Panc1 (cell line): ENCODE measurements at regions not wholly inside any gene's neighbourhood (a gene's known extent, or its start where the extent isn't known, plus 50 kb on each side); places are given as distances from the start of the nearest gene placed in this dataset.

Source experiments
- ATAC-seq: fragments of 200-7000 bp; cut with Tn5 transposase; 2 replicates; pipeline ENCODE4 v1.9.1; 2020; ENCODE audit warnings: mild to moderate bottlenecking, moderate library complexity
- BruUV-seq: library from RNA; stranded (reverse); fragments of 400-500 nt; replicated peaks from 2 replicates; lab custom pipeline; 2021; lab: Mats Ljungman, UMichigan
- CTCF ChIA-PET: fragments of 300-600 bp; sonication (Branson Sonifier 250); formaldehyde crosslinking; loops from one replicate; lab custom pipeline; 2022; ENCODE audit warnings: antibody characterized with exemption; lab: Charles Lee
- POLR2A ChIA-PET: fragments of 300-600 bp; sonication (Branson Sonifier 250); formaldehyde crosslinking; loops from one replicate; lab custom pipeline; 2022; ENCODE audit warnings: antibody characterized with exemption; lab: Charles Lee
- DNase-seq: peaks from one replicate; pipeline ENCODE4 v3.0.0-alpha.2; 2010; ENCODE audit warnings: low read depth, low spot score
- H3K27ac ChIP-seq: 2 replicates; pipeline ENCODE4 v1.5.1; 2011; ENCODE audit warnings: mild to moderate bottlenecking, low read length, inconsistent platforms
- H3K27me3 ChIP-seq: fragments of 200-500 bp; sonication (Bioruptor generic); 2 replicates; pipeline ENCODE4 v1.6.0; 2014; ENCODE audit warnings: low read length, inconsistent platforms; ENCODE audit not compliant: control insufficient read depth, insufficient read depth
- H3K36me3 ChIP-seq: fragments of 200-500 bp; sonication (Bioruptor generic); 2 replicates; pipeline ENCODE4 v1.5.1; 2014; ENCODE audit warnings: inconsistent platforms, mild to moderate bottlenecking, low read length, moderate library complexity; ENCODE audit not compliant: control insufficient read depth, insufficient read depth
- H3K4me1 ChIP-seq: 2 replicates; pipeline ENCODE4 v1.5.1; 2011; ENCODE audit warnings: inconsistent platforms, mild to moderate bottlenecking, low read length, moderate library complexity; ENCODE audit not compliant: control insufficient read depth, insufficient read depth
- H3K4me3 ChIP-seq, 2 experiments: 2 replicates each; pipeline ENCODE4 v1.5.1; 2011 to 2012; ENCODE audit warnings: low read depth in 2 of 2, low read length in 2 of 2, mild to moderate bottlenecking in 2 of 2, inconsistent platforms in 1 of 2, moderate library complexity in 1 of 2
- H3K9me3 ChIP-seq: fragments of 200-500 bp; sonication (Bioruptor generic); 2 replicates; pipeline ENCODE4 v1.5.1; 2014; ENCODE audit warnings: low read depth, mild to moderate bottlenecking, inconsistent platforms, low read length, moderate library complexity; ENCODE audit not compliant: control insufficient read depth, insufficient read depth
- POLR2AphosphoS5 ChIP-seq: IDR thresholded peaks from 2 replicates; pipeline ENCODE4 v1.6.1; 2012; ENCODE audit warnings: mild to moderate bottlenecking, low read depth, low read length, moderate library complexity
- REST ChIP-seq, 2 experiments: IDR thresholded peaks; 2 replicates each; pipeline ENCODE4 v1.6.1; 2011 to 2012; ENCODE audit warnings: low read depth in 2 of 2, control low read depth in 1 of 2, low read length in 1 of 2, mild to moderate bottlenecking in 1 of 2, moderate library complexity in 1 of 2; ENCODE audit not compliant: insufficient read depth in 1 of 2
- SIN3A ChIP-seq: IDR thresholded peaks from 2 replicates; pipeline ENCODE4 v1.6.1; 2012; ENCODE audit warnings: low read depth, mild to moderate bottlenecking, low read length, moderate library complexity, borderline replicate concordance; ENCODE audit not compliant: insufficient read depth
- TCF7L2 ChIP-seq: IDR thresholded peaks from 2 replicates; pipeline ENCODE4 v1.6.1; 2011; ENCODE audit warnings: mild to moderate bottlenecking, low read depth, low read length, inconsistent platforms
- in situ Hi-C: cut with HindIII; loops from 2 replicates; pipeline ENCODE4 v1.10.0; 2016; ENCODE audit warnings: low sequenced_read_pairs, low pct_unique_long_range_greater_than_20kb
- intact Hi-C: fragments of 100-400 bp; cut with micrococcal nuclease; formaldehyde crosslinking; loops from one replicate; pipeline ENCODE4 v1.10.0; 2022; ENCODE audit not compliant: unreplicated experiment
- TF ChIP-seq, protein P1 (sequence below): fragments of 450-650 bp; IDR thresholded peaks from 2 replicates; pipeline ENCODE4 v1.5.1; 2017; ENCODE audit warnings: mild to moderate bottlenecking

- intact Hi-C loops, result no loop called here
- ATAC-seq (no peak), DNase-seq (no peak)
- Histone ChIP-seq H3K27ac (no peak overlapping the region), H3K4me3 (no peak overlapping the region), H3K4me1 (0 out of 2 replicates have a peak, but pooled peaks cover 4% of the 10 kb centered on the region), H3K36me3 (no peaks in the 10 kb centered on the region), H3K9me3 (no peaks in the 10 kb centered on the region), H3K27me3 (no peaks in the 10 kb centered on the region)
- TF ChIP-seq POLR2AphosphoS5 (no peak), SIN3A (no peak), REST (IDR thresholded peaks at IDR 0.05; ENCODE audit: insufficient read depth in 1 of 2, low read depth in 2 of 2, low read length in 1 of 2) (no peak), TCF7L2 (no peak)
- TF ChIP-seq, protein P1, sequence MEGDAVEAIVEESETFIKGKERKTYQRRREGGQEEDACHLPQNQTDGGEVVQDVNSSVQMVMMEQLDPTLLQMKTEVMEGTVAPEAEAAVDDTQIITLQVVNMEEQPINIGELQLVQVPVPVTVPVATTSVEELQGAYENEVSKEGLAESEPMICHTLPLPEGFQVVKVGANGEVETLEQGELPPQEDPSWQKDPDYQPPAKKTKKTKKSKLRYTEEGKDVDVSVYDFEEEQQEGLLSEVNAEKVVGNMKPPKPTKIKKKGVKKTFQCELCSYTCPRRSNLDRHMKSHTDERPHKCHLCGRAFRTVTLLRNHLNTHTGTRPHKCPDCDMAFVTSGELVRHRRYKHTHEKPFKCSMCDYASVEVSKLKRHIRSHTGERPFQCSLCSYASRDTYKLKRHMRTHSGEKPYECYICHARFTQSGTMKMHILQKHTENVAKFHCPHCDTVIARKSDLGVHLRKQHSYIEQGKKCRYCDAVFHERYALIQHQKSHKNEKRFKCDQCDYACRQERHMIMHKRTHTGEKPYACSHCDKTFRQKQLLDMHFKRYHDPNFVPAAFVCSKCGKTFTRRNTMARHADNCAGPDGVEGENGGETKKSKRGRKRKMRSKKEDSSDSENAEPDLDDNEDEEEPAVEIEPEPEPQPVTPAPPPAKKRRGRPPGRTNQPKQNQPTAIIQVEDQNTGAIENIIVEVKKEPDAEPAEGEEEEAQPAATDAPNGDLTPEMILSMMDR, result no peak
- no TSS peak for BruUV-seq
- CTCF ChIA-PET, result no interaction called here
- POLR2A ChIA-PET, result no interaction called here
- in situ Hi-C loops, result no loop called here
Measured at GRCh38 chr20:51119914-51120313, 97.0 kb upstream of the KCNG1 start.

- intact Hi-C loops, result no loop called here
- Histone ChIP-seq H3K4me1 (0 out of 2 replicates have a peak, but pooled peaks cover 4% of the 10 kb centered on the region), H3K36me3 (no peaks in the 10 kb centered on the region), H3K9me3 (no peaks in the 10 kb centered on the region), H3K4me3 (no peak overlapping the region), H3K27me3 (no peaks in the 10 kb centered on the region), H3K27ac (no peak overlapping the region)
- no peak for TF ChIP-seq TCF7L2
- no peak for TF ChIP-seq SIN3A
- TF ChIP-seq REST (IDR thresholded peaks at IDR 0.05; ENCODE audit: insufficient read depth in 1 of 2, low read depth in 2 of 2, low read length in 1 of 2), result no peak
- no peak for TF ChIP-seq POLR2AphosphoS5
- TF ChIP-seq, protein P1, result no peak
- ATAC-seq (no peak), DNase-seq (no peak)
- in situ Hi-C loops, result no loop called here
- BruUV-seq, result no TSS peak
- POLR2A ChIA-PET, result no interaction called here
- CTCF ChIA-PET, result no interaction called here
Measured at GRCh38 chr20:51118985-51119527, 96.1 kb upstream of the KCNG1 start.
